ENCODE measurements at regions not wholly inside any gene's neighbourhood (a gene's known extent, or its start where the extent isn't known, plus 50 kb on each side); places are given as distances from the start of the nearest gene placed in this dataset.

DNA sequence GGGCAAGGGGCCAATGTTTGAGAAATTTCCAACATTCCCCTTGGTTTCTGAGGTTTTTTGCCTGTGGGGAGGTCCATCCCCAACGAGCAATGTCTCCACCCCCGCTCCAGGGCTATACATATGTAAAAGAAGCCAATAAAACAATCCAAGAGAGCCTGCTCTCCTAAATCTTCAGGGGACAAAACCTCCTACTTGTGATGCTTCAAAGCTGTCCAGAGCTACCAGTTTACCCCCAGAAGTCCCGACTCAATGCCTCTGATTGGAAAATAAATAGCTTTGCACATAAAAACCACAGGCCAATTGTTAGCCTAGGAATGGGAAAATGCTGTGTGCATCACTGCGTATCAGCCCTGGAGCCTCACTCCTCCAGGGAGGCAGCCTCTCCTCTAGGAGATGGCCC lies 66.0 kb upstream of the PAX6 start:
- Histone ChIP-seq H2AFZ (no peak overlapping the region), H3K27ac (no peak overlapping the region), H3K4me3 (ENCODE audit: low read depth, low read length) (no peak overlapping the region), H3K9me3 (ENCODE audit: control insufficient read depth, low read length) (no peaks in the 10 kb centered on the region), H3K4me2 (ENCODE audit: low read length) (no peak overlapping the region), H3K27me3 (ENCODE audit: control insufficient read depth, insufficient read depth, low read length) (no peaks in the 10 kb centered on the region), H3K9ac (no peak overlapping the region), H3K4me1 (no peaks in the 10 kb centered on the region), H3K79me2 (no peaks in the 10 kb centered on the region), H3K36me3 (ENCODE audit: control insufficient read depth, insufficient read depth, low read length) (no peaks in the 10 kb centered on the region)
- TF ChIP-seq CTCF (IDR thresholded peaks at IDR 0.05), result no peak

DNA sequence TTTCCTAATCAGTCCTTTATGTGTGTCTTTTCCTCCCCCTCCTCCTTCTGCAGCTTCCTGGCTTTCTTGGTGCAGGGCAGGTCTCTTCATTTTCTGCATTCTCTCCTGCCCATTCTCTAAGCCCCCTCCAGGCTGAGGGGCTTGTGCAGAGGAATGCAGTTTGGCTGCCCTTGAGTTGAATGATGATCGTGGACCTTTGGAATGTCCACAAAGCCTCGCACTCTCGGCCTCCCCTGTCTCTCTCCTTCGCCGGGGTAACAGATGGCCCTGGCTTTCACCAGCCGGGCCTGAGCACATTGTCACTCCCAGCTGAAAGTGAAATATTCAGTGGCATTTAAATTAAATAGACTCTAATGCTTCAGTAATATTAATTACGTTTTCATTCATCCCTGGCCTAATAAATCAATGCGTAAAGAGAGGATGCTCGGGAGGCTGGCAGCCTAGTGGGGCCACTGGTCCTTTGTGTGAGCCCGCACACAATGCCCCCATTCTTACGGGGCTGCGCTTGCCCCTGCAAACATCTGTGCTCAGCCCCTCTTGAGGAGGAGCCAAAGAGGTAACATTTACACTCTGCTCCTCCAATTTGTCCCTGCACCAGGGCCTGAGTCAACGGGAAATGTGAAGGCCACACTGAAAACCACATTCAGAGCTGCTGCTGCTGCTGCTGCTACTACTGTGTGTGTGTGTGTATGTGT lies 64.9 kb upstream of the PAX6 start:
- Histone ChIP-seq H3K4me3 (ENCODE audit: low read depth, low read length) (no peak overlapping the region), H3K4me1 (no peaks in the 10 kb centered on the region), H3K36me3 (ENCODE audit: control insufficient read depth, insufficient read depth, low read length) (no peaks in the 10 kb centered on the region), H3K79me2 (no peaks in the 10 kb centered on the region), H3K9me3 (ENCODE audit: control insufficient read depth, low read length) (no peaks in the 10 kb centered on the region), H3K27me3 (ENCODE audit: control insufficient read depth, insufficient read depth, low read length) (no peaks in the 10 kb centered on the region), H3K27ac (no peak overlapping the region), H2AFZ (no peak overlapping the region), H3K9ac (no peak overlapping the region), H3K4me2 (ENCODE audit: low read length) (no peak overlapping the region)
- no peak for TF ChIP-seq CTCF (IDR thresholded peaks at IDR 0.05)

GRCh38 chr11:31874631-31875191 lies 63.6 kb upstream of the PAX6 start:
- Histone ChIP-seq H3K27me3 (ENCODE audit: control insufficient read depth, insufficient read depth, low read length) (no peaks in the 10 kb centered on the region), H2AFZ (no peak overlapping the region), H3K27ac (no peak overlapping the region), H3K9me3 (ENCODE audit: control insufficient read depth, low read length) (no peaks in the 10 kb centered on the region), H3K36me3 (ENCODE audit: control insufficient read depth, insufficient read depth, low read length) (no peaks in the 10 kb centered on the region), H3K4me1 (no peaks in the 10 kb centered on the region), H3K4me2 (ENCODE audit: low read length) (no peak overlapping the region), H3K4me3 (ENCODE audit: low read depth, low read length) (no peak overlapping the region), H3K79me2 (no peaks in the 10 kb centered on the region), H3K9ac (no peak overlapping the region)
- no peak for TF ChIP-seq CTCF (IDR thresholded peaks at IDR 0.05)

DNA sequence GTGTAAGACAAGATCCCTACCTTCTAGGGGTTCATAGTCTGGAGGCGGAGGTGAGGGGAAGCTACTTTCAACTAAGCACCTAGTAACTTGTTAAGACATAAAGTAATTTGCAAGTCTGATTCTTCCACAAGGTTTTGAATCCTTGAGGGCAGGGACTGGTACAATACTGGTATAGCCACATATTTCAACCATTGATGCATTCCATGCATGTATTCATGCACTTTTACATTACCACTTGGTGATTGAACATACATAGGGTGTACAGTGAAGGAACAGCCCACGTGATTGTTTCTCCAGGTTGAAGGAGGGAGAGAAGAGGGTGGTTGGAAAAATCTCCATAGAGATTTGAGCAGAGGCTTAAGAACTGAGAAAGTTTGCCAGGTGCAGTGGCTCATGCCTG lies 62.0 kb upstream of the PAX6 start:
- Histone ChIP-seq H3K9me3 (ENCODE audit: control insufficient read depth, low read length) (no peaks in the 10 kb centered on the region), H3K27ac (no peak overlapping the region), H3K9ac (no peak overlapping the region), H3K4me3 (ENCODE audit: low read depth, low read length) (no peak overlapping the region), H3K79me2 (no peaks in the 10 kb centered on the region), H3K4me1 (no peaks in the 10 kb centered on the region), H2AFZ (no peak overlapping the region), H3K27me3 (ENCODE audit: control insufficient read depth, insufficient read depth, low read length) (no peaks in the 10 kb centered on the region), H3K36me3 (ENCODE audit: control insufficient read depth, insufficient read depth, low read length) (no peaks in the 10 kb centered on the region), H3K4me2 (ENCODE audit: low read length) (no peak overlapping the region)
- no peak for TF ChIP-seq CTCF (IDR thresholded peaks at IDR 0.05)

DNA sequence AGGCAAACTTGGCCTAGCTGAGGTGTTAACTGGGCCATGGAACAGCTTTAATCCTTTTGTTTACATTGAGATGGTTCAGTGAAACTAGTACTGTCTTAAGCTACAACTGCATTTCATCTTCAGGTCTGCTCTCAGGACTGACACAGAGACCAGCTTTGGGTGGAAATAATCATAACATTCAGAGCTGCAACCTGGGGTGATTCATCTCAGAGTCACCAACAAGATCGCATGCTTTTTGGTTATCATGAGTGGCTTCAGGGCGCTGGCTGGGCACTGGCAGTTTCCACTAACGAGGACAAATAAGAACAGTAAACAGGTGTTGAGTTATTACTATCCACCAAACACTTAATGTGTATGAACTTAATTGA lies 60.9 kb upstream of the PAX6 start:
- TF ChIP-seq CTCF (IDR thresholded peaks at IDR 0.05), result no peak
- Histone ChIP-seq H2AFZ (no peak overlapping the region), H3K4me2 (ENCODE audit: low read length) (no peak overlapping the region), H3K9me3 (ENCODE audit: control insufficient read depth, low read length) (no peaks in the 10 kb centered on the region), H3K36me3 (ENCODE audit: control insufficient read depth, insufficient read depth, low read length) (no peaks in the 10 kb centered on the region), H3K79me2 (no peaks in the 10 kb centered on the region), H3K9ac (no peak overlapping the region), H3K27ac (no peak overlapping the region), H3K4me3 (ENCODE audit: low read depth, low read length) (no peak overlapping the region), H3K27me3 (ENCODE audit: control insufficient read depth, insufficient read depth, low read length) (no peaks in the 10 kb centered on the region), H3K4me1 (no peaks in the 10 kb centered on the region)

Data from parathyroid adenoma (tissue), 2 donors.